ENCODE measurements at regions not wholly inside any gene's neighbourhood (a gene's known extent, or its start where the extent isn't known, plus 50 kb on each side); places are given as distances from the start of the nearest gene placed in this dataset.

DNA sequence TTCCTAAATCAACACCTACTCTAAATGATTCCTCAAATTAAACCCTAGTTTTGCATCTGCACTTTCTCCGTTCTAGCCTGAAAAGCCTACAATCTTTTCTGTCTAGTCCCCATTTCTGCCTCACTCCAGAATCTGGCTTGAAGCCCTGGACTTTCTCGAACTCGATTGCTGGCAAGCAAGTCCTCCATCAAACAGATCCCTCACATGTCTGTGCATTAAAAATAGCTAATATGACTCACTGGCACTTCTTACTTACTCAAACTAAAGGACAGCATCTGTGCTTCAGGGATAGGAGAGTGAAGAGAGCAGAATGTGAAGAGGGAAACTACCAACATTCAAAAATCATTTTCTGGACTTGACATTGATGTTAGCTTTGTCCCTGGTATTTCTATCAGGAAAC is 51.8 kb upstream of the CXADR start:
- DNase-seq (no peak), ATAC-seq (no peak)
- intact Hi-C loops (cut with DNase I, micrococcal nuclease): no loop called here

DNA sequence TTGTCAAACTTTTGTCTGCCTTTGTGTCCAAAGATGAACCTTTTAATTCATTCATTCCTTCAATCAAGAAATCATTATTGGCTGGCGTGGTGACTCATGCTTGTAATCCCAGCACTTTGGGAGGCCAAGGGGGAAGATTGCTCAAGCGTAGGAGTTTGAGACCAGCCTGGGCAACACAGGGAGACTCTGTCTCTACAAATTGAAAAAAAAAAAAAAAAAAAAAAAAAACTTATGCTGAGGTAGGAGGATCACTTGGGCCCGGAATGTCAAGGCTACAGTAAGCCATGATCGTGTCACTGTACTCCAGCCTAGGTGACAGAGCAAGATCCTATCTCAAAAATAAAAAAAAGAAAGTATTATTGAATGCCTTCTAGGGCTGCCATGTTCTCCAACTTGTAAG is 51.3 kb upstream of the CXADR start:
- intact Hi-C loops (cut with DNase I, micrococcal nuclease): no loop called here
- DNase-seq (no peak), ATAC-seq (no peak)

GRCh38 chr21:17462276-17462981 is 50.4 kb upstream of the CXADR start:
- intact Hi-C loops (cut with DNase I, micrococcal nuclease): no loop called here
- DNase-seq (peak; percentile 83 to 86), ATAC-seq (peak; percentile 89)

Small RNA genes lying in the stretch of these regions (microRNA-seq; reads per million reads assigned to microRNA genes)
- 81.6 to 235 reads per million in 2 donors for gene MIR125B2
- gene MIR99A: 5,549 to 21,085 reads per million in 2 donors
- gene MIRLET7C: 1,514 to 4,152 reads per million in 2 donors
